ENCODE measurements at regions not wholly inside any gene's neighbourhood (a gene's known extent, or its start where the extent isn't known, plus 50 kb on each side); places are given as distances from the start of the nearest gene placed in this dataset.
A peak's percentile ranks its signal among the peaks of the same experiment; 100 is the strongest.

- no peaks in the 10 kb centered on the region for H3K36me3 ChIP-seq
- TF ChIP-seq POLR2A (IDR thresholded peaks at IDR 0.05) (no peak), CTCF (IDR thresholded peaks at IDR 0.05) (no peak)
- H3K4me1 ChIP-seq (ENCODE audit: insufficient read depth), result no peaks in the 10 kb centered on the region
- DNase-seq, result no peak
- WGBS, 3 donors, result 83 to 92% (median 86%) methylated on average over 3 of the region's 3 CpGs
- H3K9me3 ChIP-seq, result no peaks in the 10 kb centered on the region
- no peaks in the 10 kb centered on the region for H3K27me3 ChIP-seq
- no peak overlapping the region for H3K4me3 ChIP-seq
- intact Hi-C loops (cut with DNase I), result no loop called here
- H3K27ac ChIP-seq, result no peak overlapping the region
Measured at GRCh38 chr10:52870562-52870961, 98.0 kb upstream of the MBL2 start.

DNA sequence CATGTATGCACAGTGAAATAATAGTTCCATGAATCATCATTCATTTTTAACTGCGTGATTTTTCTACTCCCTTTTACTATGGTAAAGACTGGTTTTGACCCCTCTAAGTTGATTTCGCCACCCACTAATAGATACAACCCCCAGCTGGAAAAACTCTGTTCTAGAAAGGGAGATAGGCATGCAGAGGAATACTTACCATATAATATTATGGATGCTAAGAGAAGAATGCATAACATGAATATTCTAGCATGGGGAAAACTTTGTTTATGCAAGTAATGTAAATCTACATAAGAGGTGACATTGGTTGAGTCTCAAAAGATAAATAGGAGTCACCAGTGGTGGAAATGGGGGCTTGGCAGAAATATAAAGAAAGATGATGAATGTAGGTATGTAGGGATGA lies 97.3 kb upstream of the MBL2 start:
- intact Hi-C loops (cut with DNase I), result no loop called here
- Histone ChIP-seq H3K4me1 (ENCODE audit: insufficient read depth) (peaks cover 1% of the 10 kb centered on the region), H3K27ac (no peak overlapping the region), H3K4me3 (no peak overlapping the region), H3K9me3 (no peaks in the 10 kb centered on the region), H3K36me3 (no peaks in the 10 kb centered on the region), H3K27me3 (no peaks in the 10 kb centered on the region)
- 91 to 94% (median 93%) methylated on average over 2 of the region's 2 CpGs for WGBS, 3 donors
- TF ChIP-seq POLR2A (IDR thresholded peaks at IDR 0.05), result no peak
- no peak for TF ChIP-seq EP300 (IDR thresholded peaks at IDR 0.05)
- TF ChIP-seq CTCF (IDR thresholded peaks at IDR 0.05), result no peak
- no peak for DNase-seq

GRCh38 chr10:52865213-52865612 lies 92.6 kb upstream of the MBL2 start:
- no peak for DNase-seq
- Histone ChIP-seq H3K27ac (no peak overlapping the region), H3K27me3 (no peaks in the 10 kb centered on the region), H3K9me3 (no peaks in the 10 kb centered on the region), H3K36me3 (no peaks in the 10 kb centered on the region), H3K4me1 (ENCODE audit: insufficient read depth) (peaks cover 3% of the 10 kb centered on the region), H3K4me3 (no peak overlapping the region)
- WGBS, 3 donors, result 97 to 99% (median 98%) methylated on average over 9 of the region's 9 CpGs
- intact Hi-C loops (cut with DNase I), result no loop called here
- TF ChIP-seq EP300 (IDR thresholded peaks at IDR 0.05) (no peak), CTCF (IDR thresholded peaks at IDR 0.05) (no peak), POLR2A (IDR thresholded peaks at IDR 0.05) (no peak)

DNA sequence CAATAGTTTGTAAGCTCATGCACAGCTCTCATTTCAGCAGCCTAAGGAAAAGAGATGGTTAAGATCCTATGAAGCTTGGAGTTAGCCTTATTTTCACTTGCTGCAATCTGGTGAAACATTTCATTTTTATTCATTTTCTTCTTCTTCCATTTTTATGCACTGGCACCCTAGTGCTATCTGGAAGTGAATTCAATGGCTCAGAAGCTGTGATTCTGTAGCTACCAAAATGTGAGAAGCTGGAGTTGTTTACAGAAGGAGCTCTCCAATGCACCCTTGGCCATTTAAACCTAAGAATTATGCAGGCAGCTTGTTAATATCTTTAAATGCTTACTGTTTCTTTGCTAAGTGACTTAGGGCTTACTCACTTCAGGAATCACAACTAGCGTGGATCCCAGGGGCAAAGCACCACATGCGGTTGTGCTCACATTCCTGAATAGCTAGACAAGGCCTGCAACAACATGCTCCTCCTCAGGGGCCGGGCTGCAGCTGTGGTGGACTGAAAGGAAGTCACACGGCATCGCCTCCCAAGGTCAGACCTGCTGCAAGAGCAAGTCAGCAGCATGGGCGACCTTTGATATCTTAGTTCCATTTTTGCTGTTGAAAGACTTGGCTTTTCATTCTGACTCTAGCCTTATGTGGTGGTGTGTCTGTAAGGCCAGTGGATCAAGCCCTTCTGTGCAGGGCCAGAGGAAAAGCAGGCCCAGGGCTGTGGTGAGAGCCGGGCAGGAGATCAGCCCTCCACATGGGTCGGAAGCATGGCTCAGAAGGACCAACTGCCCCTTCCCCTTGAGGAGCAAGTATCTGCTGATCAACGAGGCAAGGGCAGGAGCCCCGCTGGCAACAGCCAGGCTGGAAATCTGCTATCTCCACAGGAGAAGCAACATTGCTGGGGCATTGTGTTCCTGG lies 91.9 kb upstream of the MBL2 start:
- intact Hi-C loops (cut with DNase I), result no loop called here
- Histone ChIP-seq H3K9me3 (no peaks in the 10 kb centered on the region), H3K27me3 (no peaks in the 10 kb centered on the region), H3K27ac (no peak overlapping the region), H3K4me1 (ENCODE audit: insufficient read depth) (peaks cover 3% of the 10 kb centered on the region), H3K36me3 (no peaks in the 10 kb centered on the region), H3K4me3 (no peak overlapping the region)
- DNase-seq, result peak in 3 of 5 donors; percentile 19 to 49 (median 40)
- 27 to 45% (median 33%) methylated on average over 10 of the region's 10 CpGs for WGBS, 3 donors
- TF ChIP-seq CTCF (IDR thresholded peaks at IDR 0.05) (no peak), EP300 (IDR thresholded peaks at IDR 0.05) (no peak), POLR2A (IDR thresholded peaks at IDR 0.05) (no peak)
